ENCODE measurements at regions not wholly inside any gene's neighbourhood (a gene's known extent, or its start where the extent isn't known, plus 50 kb on each side); places are given as distances from the start of the nearest gene placed in this dataset.

GRCh38 chr17:79680318-79680695, 50.4 kb upstream of the ENPP7 start:
- DNase-seq (ENCODE audit: low spot score), result no peak
- no peak for FAIRE-seq

- DNase-seq (ENCODE audit: low spot score) (no peak), FAIRE-seq (no peak)
Observed at GRCh38 chr17:79679631-79680317, 51.0 kb upstream of the ENPP7 start.

DNA sequence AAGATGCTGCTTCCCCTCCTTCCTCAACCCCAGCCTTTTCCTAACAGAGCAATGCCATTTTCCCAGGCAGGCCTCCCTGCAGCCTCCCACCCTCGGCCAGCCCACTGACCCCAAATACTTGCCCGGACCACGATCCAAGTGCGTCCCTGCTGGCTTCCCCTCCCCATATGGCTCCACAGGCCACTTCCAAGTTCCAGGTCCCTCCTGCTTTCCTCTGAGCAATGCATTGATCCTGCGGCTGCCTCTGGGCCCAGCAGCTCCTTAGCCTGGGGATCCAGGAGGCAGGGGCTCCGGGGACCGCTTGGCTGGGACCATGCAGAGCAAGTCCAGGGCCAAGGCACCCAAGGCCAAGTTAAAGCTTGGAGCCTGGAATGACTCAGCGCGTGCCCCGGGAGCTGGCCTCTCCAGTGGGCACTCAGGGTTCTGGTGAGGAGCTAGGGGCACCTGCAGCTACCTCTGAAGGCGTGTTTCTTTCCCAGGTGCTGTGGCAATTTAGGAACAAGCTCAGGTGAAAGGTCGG, 51.9 kb upstream of the ENPP7 start:
- no peak for FAIRE-seq
- no peak for DNase-seq (ENCODE audit: low spot score)

GRCh38 chr17:79678091-79678735, 52.5 kb upstream of the ENPP7 start:
- DNase-seq (ENCODE audit: low spot score), result no peak
- no peak for FAIRE-seq

DNA sequence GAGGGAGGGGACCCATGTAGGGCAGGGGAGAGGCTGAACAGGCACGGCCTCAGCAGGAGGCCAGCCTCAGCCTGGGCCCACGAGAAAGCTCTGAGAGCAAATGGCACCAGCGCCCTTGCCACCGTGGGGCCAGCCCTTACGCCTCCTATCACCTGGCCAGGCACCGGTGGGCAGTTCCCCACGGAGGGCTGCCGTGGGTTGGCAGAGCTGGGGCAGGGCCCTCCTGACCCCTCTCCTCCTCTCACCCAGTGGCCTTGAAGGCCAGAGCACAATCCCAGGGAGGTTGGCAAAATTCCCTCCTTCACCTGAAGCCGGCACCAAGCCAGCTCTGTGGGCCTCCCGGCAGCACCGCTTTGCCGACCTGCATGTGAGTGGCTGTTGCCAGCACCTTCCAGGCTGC, 53.1 kb upstream of the ENPP7 start:
- no peak for DNase-seq (ENCODE audit: low spot score)

DNA sequence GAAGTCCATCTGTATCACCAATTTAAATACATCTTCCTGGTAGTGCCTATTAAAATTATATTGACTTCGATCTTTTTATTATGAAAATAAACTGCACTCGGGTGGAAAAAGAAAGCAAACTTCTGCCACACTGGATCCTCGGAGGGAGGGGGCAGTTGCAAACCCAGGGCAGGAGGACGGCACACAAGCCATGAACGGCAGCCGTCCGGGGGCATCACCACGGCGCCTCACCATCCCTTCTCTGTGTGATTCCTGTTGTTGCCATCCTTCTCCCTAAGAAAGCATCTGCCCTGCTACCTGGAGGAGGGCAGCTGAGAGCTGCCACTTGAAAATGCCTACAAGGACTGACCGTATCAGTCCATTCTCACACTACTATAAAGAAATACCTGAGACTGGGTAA, 53.9 kb upstream of the ENPP7 start:
- FAIRE-seq, result no peak
- no peak for DNase-seq (ENCODE audit: low spot score)

More for the DNA sequence above, 53.1 kb upstream of the ENPP7 start:
- no peak for FAIRE-seq

GRCh38 chr17:79675413-79675725, 55.4 kb upstream of the ENPP7 start:
- DNase-seq (ENCODE audit: low spot score) (no peak), FAIRE-seq (no peak)

GRCh38 chr17:79674506-79675412, 56.0 kb upstream of the ENPP7 start:
- DNase-seq (ENCODE audit: low spot score) (no peak), FAIRE-seq (no peak)

GRCh38 chr17:79673517-79673916, 57.2 kb upstream of the ENPP7 start:
- no peak for DNase-seq (ENCODE audit: low spot score)
- no peak for FAIRE-seq

- FAIRE-seq (no peak), DNase-seq (ENCODE audit: low spot score) (no peak)
Observed at GRCh38 chr17:79672496-79672895, 58.2 kb upstream of the ENPP7 start.

- DNase-seq (ENCODE audit: low spot score) (no peak), FAIRE-seq (no peak)
Observed at GRCh38 chr17:79671085-79671694, 59.6 kb upstream of the ENPP7 start.

- DNase-seq (ENCODE audit: low spot score), result no peak
- no peak for FAIRE-seq
Observed at GRCh38 chr17:79670537-79671084, 59.8 kb upstream of the RBFOX3 start.

- DNase-seq (ENCODE audit: low spot score) (no peak), FAIRE-seq (no peak)
Observed at GRCh38 chr17:79669861-79670260, 59.0 kb upstream of the RBFOX3 start.

GRCh38 chr17:79668344-79669250, 57.7 kb upstream of the RBFOX3 start:
- no peak for DNase-seq (ENCODE audit: low spot score)
- no peak for FAIRE-seq

DNA sequence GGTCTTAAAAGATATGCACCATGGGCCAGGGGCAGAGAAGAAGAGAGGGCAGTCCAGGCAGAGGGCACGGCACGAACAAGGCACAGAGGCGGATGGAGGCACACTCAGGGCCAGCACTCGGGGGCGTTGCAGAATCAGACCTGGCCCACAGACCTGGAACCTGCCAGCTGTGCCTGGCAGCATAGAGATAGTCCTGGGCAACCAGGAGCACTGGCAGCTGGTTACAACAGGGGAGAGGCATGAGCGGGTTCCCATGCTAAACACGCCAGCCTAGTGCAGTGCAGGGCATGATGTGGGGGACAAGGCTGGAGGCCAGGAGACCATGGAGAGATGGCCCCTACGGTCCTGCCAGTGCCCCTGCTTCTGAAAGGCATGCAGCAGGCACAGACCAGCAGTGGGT, 56.9 kb upstream of the RBFOX3 start:
- FAIRE-seq (no peak), DNase-seq (ENCODE audit: low spot score) (no peak)

GRCh38 chr17:79667121-79667715, 56.4 kb upstream of the RBFOX3 start:
- FAIRE-seq, result no peak
- no peak for DNase-seq (ENCODE audit: low spot score)

GRCh38 chr17:79666111-79666510, 55.3 kb upstream of the RBFOX3 start:
- FAIRE-seq, result no peak

GRCh38 chr17:79664930-79665737, 54.3 kb upstream of the RBFOX3 start:
- FAIRE-seq (no peak), DNase-seq (ENCODE audit: low spot score) (no peak)

More at GRCh38 chr17:79666111-79666510, 55.3 kb upstream of the RBFOX3 start:
- no peak for DNase-seq (ENCODE audit: low spot score)

Measured in urothelium cell line (cell line).